ELR (cell line): ENCODE measurements at regions not wholly inside any gene's neighbourhood (a gene's known extent, or its start where the extent isn't known, plus 50 kb on each side); places are given as distances from the start of the nearest gene placed in this dataset.
"Not testable (repeated sequence)": the region's sequence is repeated elsewhere in the genome, so short reads cannot be mapped to it uniquely, and the experiment has no call there.

Source experiments
- DNase-seq: peaks from one replicate; pipeline ENCODE4 v3.0.0-alpha.2; 2015; ENCODE audit warnings: low read depth

DNA sequence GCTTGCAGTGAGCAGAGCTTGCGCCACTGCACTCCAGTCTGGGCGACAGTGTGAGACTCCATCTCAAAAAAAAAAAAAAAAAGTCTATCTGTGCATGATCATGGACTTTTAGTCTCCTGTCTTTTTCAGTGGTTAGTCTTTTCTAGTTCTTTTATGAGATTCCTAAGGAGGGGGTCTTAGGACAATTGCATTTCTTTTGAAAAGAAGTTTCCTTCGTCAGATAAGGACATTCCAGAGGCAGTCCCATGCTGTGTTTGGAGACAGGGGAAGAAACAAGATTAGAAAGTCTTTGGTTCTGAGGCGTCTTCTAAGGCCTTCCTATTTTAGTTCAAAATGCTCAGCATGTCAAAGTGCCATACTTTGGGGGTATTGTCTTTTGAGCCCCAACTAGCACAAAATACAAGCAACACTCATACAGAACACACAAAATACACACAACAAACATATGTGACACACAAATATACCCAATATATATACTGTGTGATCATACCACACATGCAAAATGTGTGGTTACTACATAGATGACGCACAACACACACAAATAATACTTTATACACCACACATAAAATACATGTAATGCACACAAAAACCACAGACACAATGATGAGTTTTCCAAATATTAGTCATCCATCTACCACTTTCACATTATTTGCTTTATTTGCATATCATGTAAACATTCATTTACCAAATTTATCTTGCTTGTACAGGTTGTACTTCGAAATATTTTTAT is 394.5 kb downstream of the SPATA31D1 start:
- DNase-seq: no peak

DNA sequence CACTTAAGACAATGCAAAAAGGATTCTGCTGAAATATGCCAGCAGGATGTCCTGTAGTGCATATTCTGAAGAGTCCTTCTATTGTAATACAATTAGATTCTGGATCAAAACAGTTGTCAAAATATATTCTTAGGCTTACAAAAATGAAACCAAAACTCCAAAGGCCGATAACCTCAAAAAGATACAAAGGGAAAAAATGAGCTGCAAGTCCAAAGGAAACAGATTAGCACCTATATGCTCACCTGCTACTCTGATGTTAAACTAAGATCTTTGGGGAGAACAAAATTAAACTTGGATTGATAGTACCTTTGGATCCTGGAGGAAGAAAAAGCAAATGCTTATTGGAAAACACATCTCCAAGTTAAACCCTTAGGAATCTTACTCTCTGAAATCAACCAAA is 397.1 kb downstream of the SPATA31D1 start:
- no peak for DNase-seq

DNA sequence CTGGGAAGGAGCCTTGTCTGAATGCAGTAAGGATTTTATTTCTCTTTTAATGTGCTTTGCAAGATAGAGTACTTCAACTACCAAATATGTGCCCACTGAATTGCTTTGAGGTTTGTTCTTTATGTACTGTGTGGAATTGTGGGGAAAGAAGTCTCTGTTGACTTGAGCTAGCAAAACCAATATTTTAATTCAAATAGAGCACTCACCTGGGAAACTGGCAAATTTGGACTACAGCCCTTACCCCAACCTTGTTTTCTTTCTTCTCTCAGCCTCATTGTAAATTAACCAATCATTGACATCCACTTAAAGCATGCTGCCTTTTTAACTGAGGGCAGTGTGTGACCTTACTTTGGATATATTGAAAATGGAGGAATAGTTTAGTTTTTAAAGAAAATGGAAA is 409.0 kb downstream of the SPATA31D1 start:
- no peak for DNase-seq

DNA sequence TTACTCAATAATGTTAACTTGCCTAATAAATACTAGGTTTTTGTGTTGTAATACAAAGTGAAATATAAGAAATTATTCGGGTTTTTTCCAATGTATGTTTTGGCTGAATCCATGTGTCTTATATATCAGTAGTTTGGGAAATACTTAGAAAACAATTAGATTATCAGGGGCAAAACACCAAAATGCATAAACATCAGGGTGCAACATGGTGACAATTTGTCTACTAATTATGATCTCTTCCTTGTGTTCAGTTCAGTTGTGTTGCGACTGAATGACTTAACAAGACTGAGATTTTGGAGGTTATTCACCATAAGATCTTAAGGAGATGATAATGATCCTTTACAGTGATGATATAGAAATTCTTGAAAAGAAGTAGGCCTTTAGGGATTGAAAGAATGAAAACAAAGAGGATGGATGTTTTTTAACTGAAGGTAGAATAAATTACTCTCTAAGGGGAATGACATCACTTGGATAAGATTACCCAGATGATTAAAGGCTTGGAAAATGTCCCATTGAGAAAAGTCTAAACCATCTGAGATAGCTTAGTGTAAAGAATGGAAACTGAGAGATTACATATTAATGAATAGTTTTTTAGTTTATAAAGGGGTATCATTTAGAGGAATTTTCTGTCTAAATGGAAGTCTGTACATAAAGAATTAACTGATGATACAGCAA is 415.8 kb downstream of the SPATA31D1 start:
- no peak for DNase-seq

DNA sequence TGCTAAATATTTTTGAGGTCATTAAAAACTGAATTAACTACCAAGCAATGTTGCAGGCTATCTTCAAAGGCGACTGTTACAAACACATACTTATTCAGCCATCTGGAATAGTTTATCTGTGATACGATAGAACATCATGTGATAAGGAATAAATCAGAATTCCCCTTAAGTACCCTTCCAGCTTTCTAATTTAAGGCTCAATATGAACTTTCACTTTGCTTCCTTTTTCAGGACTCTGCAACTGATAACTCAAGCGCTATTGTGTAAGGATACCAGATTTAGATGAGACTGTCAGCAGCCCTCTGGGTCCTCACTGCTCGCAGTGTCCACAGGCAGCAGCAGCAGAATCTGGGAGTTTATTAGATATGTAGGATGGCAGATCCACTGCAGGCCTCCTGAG is 416.3 kb downstream of the SPATA31D1 start:
- no peak for DNase-seq

DNA sequence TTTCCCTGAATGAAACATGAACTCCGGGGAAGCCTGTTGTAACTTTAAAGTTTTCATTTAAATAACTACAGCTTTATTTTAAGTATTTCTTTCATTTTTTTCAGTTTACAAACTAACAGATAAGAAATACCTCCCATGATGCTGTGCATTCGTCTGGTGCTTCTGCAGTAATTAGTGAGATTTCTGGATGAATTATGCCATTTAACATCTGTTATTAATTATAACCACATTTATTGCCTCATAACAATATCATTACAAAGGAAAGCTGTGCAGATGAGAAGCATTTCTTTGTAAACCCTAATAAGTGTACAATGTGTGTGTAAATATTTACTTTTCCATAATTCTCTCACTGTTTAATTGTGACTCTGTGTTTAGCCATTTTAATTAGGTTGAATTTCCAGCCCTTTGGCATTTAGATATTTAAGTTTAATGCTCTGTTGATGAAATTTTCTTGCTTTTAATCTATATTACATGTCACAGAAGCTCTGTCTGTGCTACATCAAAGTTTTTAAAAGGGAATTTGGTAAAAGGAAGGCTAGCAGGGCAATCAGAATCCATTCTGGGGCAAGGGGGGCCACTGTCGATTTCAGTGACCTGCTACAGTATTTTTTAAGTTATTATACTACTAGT is 418.0 kb downstream of the SPATA31D1 start:
- DNase-seq: no peak

DNA sequence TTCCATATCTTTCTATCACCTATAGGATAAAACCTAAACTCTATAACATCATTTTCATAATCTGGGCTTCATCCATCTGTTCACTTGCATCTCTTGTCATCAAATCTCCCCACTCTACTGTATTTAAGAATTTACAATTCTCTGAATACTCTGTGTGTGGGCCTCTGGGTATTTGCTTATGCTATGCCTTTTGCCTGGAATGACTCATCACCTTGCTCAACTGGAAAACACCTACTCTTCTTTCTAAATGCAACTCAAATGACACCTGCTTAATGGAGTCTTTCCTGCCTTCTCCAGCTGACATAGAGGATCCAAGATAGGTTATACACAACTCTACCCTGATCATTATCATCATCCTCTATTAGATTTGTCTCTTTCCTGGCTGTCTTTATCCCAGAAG is 421.7 kb downstream of the SPATA31D1 start:
- peak; percentile 2 for DNase-seq

DNA sequence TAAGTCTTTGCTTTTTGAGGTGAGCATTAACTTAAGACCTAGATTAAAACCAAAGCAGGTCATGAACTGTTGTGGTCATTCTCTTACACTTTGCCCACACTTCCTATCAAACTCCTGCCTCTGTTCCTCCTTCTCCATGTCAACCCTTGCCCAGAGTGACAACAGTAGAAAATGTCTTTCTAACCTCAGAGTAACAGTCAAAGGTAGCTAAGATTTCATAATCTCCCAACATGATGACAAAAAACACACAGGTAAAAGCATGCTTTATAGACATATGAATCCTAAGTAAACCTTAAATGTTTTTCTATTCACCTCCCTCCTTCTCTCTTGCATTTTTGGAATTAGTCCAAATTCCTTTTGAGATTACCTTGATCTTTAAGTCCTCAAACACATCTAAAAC is 422.3 kb downstream of the SPATA31D1 start:
- DNase-seq: no peak

DNA sequence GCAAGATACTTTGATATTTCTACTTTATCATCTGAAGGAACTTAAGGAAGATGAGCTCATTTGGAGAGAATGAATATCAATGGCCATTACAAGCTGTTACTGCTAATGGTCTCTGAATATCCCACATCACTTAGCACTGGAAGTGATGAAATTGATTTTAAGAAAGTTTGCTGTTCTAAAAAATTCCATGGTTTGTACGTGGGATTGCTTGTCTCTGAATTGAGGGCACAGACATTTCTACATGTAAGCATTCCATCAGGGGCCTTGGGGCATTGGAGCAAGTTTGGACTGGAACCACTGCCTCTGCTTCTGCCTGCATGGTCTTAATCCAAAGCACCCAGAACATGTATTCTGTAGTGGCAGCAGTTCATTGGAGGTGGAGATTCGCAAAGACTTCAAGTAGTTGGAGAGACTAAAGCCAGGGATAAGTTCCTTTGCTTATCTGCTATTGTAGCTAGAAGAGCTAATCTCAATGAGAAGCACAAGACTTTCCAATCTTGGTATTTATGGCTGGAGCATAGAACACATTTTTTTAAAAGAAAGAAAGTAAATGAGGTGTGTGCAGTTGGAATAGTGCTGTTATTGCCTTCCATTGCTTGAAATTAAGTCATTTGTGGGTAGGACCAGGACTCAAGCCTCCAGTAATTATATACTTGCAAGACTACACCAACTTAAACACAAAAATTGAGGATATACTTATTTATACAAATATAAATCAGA is 424.2 kb downstream of the SPATA31D1 start:
- DNase-seq: no peak

DNA sequence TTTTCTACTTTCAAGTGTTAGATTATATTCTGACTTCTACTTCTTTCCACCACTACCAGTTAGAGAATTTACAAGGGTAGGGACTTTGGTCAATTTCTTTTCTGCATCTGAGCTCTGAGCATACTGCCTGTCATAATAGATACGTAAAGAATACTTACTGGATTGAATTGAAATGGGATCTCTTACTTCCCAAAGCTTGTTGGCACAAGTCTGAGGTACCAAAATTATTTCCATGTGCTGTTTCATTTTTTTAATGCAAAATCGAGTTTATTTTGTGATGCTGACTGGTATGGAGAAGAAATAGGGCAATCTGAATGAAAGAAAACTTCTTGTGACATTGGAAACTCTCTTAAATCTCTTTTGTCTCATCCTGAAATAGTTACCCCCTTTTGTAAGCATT is 428.9 kb downstream of the SPATA31D1 start:
- no peak for DNase-seq

DNA sequence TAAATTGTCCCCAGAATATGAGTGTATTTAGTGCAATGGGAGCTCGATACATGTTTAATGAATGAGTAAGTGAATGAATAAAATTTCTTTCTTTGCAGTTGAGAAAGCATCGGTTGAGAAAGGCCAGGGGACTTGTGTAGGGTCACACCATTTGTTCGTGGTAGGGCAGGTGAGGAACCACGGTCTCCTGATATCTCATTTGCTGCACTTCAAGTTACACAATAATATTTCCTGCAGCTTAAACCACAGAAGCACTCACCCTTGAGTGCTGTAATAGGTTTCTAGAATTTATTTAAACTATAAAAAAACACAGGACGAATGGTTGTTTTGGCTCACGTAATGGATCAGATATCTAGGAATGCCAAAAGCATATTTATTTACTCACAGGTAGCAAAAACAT is 429.8 kb downstream of the SPATA31D1 start:
- no peak for DNase-seq

DNA sequence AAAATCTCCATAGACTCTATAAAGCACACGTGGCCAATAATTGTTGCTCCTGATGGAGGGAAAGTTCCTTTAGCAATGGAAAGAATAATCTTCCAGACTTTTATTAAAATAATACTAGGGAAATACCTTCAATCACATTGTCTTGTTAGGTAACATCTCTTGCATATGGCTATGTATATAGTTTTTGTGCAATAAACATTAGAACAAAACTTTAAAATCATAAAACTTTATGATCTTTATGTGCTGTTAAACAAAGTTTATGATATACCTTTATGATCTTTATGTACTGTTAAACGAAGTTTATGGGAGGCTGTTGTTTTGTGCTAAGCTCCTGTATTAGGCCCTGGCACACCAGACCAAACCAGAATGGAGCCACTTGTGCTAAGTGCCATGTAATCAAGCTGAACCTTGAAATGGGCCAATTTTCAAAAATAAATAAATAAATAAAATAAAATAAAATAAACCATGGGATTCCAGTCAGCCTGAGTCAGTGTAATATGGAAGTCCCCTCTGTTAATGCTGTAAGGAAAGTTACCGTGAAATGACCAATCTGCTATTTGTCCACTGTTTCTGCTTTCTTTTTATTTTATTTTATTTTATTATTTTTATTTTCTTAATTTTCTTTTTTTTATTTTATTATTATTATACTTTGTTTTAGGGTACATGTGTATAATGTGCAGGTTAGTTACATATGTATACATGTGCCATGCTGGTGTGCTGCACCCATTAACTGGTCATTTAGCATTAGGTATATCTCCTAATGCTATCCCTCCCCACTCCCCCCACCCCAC is 431.3 kb downstream of the SPATA31D1 start:
- DNase-seq: no peak

DNA sequence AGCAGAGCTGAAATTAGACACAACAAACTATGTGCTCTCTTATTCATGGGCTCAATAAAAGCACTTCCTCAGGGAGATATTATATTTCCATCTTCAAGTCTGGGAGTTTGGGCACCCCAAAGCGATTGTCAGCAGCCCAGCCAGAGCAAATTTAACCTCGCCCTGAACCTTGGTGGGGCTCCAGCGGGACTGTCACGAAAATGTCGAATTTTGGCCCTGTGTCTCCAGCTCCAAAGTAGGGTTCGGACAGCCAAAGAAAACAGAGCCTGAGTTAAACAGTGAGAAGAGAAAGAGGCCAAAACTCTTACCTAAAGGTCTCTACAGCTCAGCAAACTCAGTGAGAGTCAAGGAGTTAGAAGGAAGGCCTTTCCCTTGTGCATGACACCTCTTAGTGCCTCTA is 432.9 kb downstream of the SPATA31D1 start:
- no peak for DNase-seq

DNA sequence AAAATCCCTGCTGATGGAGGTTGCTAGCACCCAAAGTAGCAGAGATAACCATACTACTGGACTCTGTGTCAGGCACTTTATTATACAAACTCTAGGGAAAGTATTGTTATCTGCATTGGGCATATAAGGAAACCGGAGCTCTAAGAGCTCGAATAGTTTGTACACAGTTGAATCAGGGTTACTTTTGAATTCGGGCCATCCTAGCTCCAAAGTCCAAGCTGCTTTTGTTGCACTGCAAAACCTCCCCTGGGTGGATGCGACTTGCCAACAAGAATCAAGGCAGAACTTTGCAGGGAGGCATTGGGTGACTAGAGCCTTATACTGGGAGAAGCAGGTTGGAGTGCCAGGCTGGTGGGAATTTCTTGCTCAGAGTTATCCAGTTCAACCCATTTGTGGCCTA is 435.1 kb downstream of the SPATA31D1 start:
- no peak for DNase-seq

DNA sequence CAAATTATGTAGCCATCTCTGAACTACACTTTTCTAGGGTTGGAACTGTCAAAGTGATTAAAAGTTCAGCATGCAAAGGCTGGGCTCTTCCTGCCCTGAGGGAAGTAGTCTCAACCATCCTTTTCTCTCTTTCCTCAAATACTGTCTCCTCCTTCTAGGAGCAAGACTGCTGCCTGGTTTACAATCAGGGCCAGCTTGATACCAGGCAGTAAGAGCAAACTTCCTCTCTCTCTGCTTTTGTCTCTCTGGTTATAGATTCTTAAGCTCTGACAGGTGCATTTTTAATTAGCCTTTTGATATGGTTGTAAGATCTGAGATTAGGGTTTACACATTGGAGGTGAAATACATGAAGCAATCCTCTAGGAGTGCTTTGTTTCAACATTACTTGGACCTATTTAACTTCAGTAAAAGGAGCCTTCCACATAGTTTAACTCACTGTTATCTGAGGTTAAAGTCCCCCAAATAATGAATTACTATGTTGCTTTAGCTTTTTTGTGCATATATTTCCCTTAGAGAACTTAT is 436.1 kb downstream of the SPATA31D1 start:
- DNase-seq: no peak

DNA sequence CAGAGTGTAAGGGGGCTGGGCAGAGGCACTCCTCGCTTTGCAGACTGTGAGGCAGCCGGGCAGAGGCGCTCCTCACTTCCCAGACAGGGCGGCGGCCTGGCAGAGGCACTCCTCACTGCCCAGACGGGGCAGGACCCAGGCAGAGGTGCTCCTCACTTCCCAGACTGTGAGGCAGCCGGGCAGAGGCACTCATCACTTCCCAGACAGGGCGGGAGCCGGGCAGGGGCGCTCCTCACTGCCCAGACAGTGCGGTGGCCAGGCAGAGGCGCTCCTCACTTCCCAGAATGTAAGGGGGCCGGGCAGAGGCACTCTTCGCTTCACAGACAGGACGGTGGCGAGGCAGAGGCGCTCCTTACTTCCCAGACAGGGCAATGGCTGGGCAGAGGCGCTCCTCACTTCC is 442.5 kb downstream of the SPATA31D1 start:
- DNase-seq: no peak

DNA sequence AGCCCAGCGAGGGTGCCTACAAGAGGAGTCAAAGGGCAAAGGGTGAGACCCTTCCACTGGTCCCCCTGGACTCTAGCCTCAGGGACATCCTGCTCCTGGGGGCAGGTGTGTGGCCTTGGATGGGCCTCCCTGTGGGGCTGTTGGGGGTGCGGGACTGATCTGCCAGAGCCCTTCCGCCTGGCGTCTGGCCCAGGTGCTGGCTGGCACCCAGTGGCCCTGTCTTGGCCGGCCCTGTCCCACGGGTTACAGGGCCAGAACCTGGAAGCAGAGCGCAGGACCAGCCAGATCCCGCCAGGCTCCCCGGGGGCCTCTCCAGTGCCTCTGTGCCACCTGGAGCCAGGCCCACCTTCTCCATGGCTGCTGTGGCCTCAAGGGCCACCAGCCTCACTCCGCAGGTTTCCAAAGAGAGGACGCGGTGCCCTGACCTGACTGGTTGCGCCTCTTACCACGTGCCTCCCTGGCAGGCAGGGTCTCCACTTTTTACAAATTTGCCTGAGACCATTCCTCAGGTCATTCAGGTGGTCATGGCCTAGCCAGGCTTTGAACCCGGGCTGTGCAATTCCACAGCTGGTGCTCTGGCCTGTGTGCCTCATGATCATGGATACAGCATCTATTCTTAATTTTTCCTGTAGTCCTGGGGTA is 444.8 kb downstream of the SPATA31D1 start:
- not testable (repeated sequence) for DNase-seq

DNA sequence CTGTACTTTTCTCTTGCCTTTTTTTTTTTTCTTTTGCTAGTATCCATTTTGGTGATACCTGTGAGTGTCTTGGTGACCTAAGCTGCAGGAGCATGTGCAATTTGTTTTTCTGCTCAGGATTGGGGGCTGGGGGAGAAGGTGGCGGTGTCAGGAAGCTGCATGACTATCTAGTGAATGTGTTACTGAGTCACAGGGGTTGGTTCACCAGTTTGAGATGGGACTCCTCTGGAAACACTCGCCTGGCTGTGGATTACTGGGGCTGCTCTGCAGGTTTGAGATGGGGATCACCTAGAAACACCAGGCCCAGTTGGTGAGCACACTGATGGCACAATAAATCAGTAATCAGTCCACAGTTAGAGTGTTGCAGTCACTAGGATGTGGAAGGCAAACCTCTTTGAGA is 447.9 kb downstream of the SPATA31D1 start:
- peak; percentile 6 for DNase-seq

DNA sequence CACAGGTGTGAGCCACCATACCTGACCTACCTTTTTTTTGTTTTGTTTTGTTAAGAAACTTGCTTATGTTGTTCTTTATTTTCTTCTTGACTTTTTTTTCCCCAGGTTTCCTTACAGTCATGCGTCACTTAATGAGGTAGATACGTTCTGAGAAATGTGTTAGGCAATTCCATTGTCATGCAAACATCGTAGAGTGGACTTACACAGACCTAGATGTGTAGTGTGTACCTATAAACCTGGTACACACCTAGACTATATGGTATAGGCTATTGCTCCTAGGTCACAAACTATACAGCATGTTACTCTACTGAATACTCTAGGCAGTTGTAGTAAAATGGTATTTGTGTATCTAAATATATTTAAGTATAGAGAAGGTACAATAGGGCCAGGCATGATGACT is 448.6 kb downstream of the SPATA31D1 start:
- not testable (repeated sequence) for DNase-seq

DNA sequence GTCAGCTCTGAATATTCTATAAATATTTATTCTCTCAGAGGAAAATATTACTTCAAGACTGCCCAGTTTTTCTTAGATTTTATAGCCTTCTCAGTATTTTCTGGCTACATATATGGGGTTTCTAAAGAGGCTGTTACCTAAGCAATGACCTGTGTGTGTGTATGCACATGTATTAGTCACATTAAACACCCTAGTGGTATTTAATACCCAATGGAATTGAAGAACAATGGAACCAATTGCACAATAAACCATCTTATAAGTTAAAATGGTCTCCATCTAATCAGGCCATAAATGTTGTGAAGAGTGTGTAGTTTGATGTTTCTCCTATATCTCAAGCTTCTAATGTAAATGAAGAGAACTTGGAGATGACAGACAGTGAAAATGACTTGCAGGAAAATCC is 450.0 kb downstream of the SPATA31D1 start:
- DNase-seq: no peak

DNA sequence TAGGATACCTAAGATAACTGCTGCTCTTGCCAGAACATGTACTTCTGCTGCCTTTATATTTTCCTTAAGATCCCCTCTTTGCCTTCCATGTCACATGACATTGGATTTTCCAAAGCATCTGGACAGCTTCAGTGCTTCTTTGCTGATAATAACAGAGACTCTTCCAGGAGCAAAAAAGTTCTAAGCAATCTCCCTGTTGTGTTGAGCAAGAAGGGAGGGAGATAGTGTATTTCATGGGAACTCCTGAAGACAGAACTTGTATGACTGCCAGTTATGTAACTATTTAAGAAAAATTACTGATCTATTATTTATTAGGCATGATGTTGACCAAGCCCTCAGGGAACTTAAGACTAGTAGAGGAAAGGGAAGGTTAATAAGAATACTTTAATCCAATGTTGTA is 454.7 kb downstream of the SPATA31D1 start:
- no peak for DNase-seq
